ENCODE measurements at regions not wholly inside any gene's neighbourhood (a gene's known extent, or its start where the extent isn't known, plus 50 kb on each side); places are given as distances from the start of the nearest gene placed in this dataset.

DNA sequence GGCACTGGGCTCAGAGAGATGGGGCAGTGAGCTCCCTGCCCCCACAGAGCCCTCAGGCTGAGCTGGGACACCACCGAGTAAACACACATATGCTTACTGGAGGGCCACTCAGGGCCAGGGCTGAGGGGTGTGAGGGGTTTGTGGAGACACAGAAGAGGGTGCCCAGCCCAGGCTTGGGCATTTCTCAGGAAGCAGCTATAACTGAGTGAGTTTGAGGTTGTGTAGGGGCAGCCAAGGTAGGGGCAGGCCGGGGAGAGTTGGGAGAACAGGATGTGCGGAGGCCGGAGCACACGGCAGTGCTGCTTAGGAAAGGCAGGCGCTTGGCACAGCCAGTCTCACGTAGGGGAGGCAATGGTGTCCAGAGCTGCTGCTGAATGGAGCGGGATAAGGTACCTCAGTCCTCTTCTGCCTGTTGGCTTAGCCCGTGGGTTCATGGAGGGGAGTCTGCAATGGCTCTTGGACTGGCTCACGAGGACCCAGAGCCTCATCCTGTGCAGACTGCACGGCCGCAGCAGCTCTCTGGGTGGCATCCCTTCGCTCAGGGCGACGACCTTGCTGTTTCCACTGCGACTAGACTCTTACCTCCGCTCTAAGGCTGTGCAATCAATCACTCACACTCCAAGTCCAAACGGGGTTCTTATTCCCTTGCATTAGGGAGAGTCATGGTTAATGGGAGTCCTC lies 466.1 kb upstream of the HS6ST1 start:
- TF ChIP-seq, protein P1, sequence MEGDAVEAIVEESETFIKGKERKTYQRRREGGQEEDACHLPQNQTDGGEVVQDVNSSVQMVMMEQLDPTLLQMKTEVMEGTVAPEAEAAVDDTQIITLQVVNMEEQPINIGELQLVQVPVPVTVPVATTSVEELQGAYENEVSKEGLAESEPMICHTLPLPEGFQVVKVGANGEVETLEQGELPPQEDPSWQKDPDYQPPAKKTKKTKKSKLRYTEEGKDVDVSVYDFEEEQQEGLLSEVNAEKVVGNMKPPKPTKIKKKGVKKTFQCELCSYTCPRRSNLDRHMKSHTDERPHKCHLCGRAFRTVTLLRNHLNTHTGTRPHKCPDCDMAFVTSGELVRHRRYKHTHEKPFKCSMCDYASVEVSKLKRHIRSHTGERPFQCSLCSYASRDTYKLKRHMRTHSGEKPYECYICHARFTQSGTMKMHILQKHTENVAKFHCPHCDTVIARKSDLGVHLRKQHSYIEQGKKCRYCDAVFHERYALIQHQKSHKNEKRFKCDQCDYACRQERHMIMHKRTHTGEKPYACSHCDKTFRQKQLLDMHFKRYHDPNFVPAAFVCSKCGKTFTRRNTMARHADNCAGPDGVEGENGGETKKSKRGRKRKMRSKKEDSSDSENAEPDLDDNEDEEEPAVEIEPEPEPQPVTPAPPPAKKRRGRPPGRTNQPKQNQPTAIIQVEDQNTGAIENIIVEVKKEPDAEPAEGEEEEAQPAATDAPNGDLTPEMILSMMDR (conservative IDR thresholded peaks at IDR 0.05), result no peak
- TF ChIP-seq EZH2 (IDR thresholded peaks at IDR 0.05; ENCODE audit: low read depth), result no peak
